HG03520 (cell line): ENCODE measurements at regions not wholly inside any gene's neighbourhood (a gene's known extent, or its start where the extent isn't known, plus 50 kb on each side); places are given as distances from the start of the nearest gene placed in this dataset.

ENCODE experiments used
- ATAC-seq: cut with Tn5 transposase; IDR thresholded peaks from one replicate; pipeline ENCODE4 v1.9.1; 2021; ENCODE audit warnings: mild to moderate bottlenecking, moderate library complexity; ENCODE audit not compliant: unreplicated experiment

- no peak for ATAC-seq
Measured at GRCh38 chr6:1040393-1040792, 271.5 kb upstream of the FOXQ1 start.

- ATAC-seq: no peak
Measured at GRCh38 chr6:1039746-1040145, 272.2 kb upstream of the FOXQ1 start.

- no peak for ATAC-seq
Measured at GRCh38 chr6:1039191-1039590, 272.7 kb upstream of the FOXQ1 start.

- no peak for ATAC-seq
Measured at GRCh38 chr6:1037430-1038202, 274.3 kb upstream of the FOXQ1 start.

- ATAC-seq: no peak
Measured at GRCh38 chr6:1035401-1035800, 276.5 kb upstream of the FOXQ1 start.

GRCh38 chr6:1031720-1032119 lies 280.2 kb upstream of the FOXQ1 start:
- ATAC-seq: no peak

GRCh38 chr6:1029141-1029540 lies 282.8 kb upstream of the FOXQ1 start:
- ATAC-seq: no peak

GRCh38 chr6:1028723-1029122 lies 283.2 kb upstream of the FOXQ1 start:
- no peak for ATAC-seq

GRCh38 chr6:1027795-1028569 lies 283.9 kb upstream of the FOXQ1 start:
- no peak for ATAC-seq

- ATAC-seq: no peak
Measured at GRCh38 chr6:1027109-1027794, 284.6 kb upstream of the FOXQ1 start.

GRCh38 chr6:1025821-1026220 lies 286.1 kb upstream of the FOXQ1 start:
- no peak for ATAC-seq

GRCh38 chr6:1024587-1024986 lies 287.3 kb upstream of the FOXQ1 start:
- no peak for ATAC-seq

GRCh38 chr6:1024161-1024560 lies 287.7 kb upstream of the FOXQ1 start:
- ATAC-seq: no peak

GRCh38 chr6:1023229-1023628 lies 288.7 kb upstream of the FOXQ1 start:
- no peak for ATAC-seq

- no peak for ATAC-seq
Measured at GRCh38 chr6:1022719-1023118, 289.2 kb upstream of the FOXQ1 start.

- no peak for ATAC-seq
Measured at GRCh38 chr6:1020837-1021236, 291.1 kb upstream of the FOXQ1 start.

- no peak for ATAC-seq
Measured at GRCh38 chr6:1020133-1020532, 291.8 kb upstream of the FOXQ1 start.

GRCh38 chr6:1018041-1018440 lies 293.9 kb upstream of the FOXQ1 start:
- ATAC-seq: no peak

GRCh38 chr6:1016329-1017302 lies 295.3 kb upstream of the FOXQ1 start:
- no peak for ATAC-seq

GRCh38 chr6:1015825-1016224 lies 296.1 kb upstream of the FOXQ1 start:
- no peak for ATAC-seq

- ATAC-seq: no peak
Measured at GRCh38 chr6:1014431-1014807, 297.5 kb upstream of the FOXQ1 start.
